Fibroblast of the aortic adventitia (primary cell): ENCODE measurements at regions not wholly inside any gene's neighbourhood (a gene's known extent, or its start where the extent isn't known, plus 50 kb on each side); places are given as distances from the start of the nearest gene placed in this dataset.
A peak's percentile ranks its signal among the peaks of the same experiment; 100 is the strongest.

Experiments
- DNase-seq: peaks from one replicate; pipeline ENCODE4 v3.0.0-alpha.2; 2010; ENCODE audit warnings: low read depth
- H3K4me3 ChIP-seq: 2 replicates; pipeline ENCODE4 v1.5.1; 2011; ENCODE audit warnings: low read depth, mild to moderate bottlenecking, control low read depth, low read length, moderate library complexity
- CTCF ChIP-seq: IDR thresholded peaks from 2 replicates; pipeline ENCODE4 v1.5.1; 2011; ENCODE audit warnings: mild to moderate bottlenecking, low read length, control low read depth, inconsistent platforms; ENCODE audit not compliant: insufficient read depth

- no peak for DNase-seq
- no peak for TF ChIP-seq CTCF
- no peak overlapping the region for H3K4me3 ChIP-seq
Measured at GRCh38 chr13:63299866-63300394, 1884.3 kb upstream of the PCDH20 start.

- no peak overlapping the region for H3K4me3 ChIP-seq
- no peak for DNase-seq
- no peak for TF ChIP-seq CTCF
Measured at GRCh38 chr13:63297163-63297562, 1881.5 kb upstream of the PCDH20 start.

- no peak for DNase-seq
- TF ChIP-seq CTCF = no peak
Measured at GRCh38 chr13:63291701-63292100, 1876.1 kb upstream of the PCDH20 start.

GRCh38 chr13:63288576-63288975 lies 1872.9 kb upstream of the PCDH20 start:
- peak; percentile 0 for DNase-seq
- no peak for TF ChIP-seq CTCF
- no peak overlapping the region for H3K4me3 ChIP-seq

More at GRCh38 chr13:63291701-63292100, 1876.1 kb upstream of the PCDH20 start:
- H3K4me3 ChIP-seq = no peak overlapping the region

- no peak overlapping the region for H3K4me3 ChIP-seq
- TF ChIP-seq CTCF = no peak
- no peak for DNase-seq
Measured at GRCh38 chr13:63287926-63288325, 1872.3 kb upstream of the PCDH20 start.

- no peak for DNase-seq
- no peak for TF ChIP-seq CTCF
- H3K4me3 ChIP-seq = no peak overlapping the region
Measured at GRCh38 chr13:63285426-63285825, 1869.8 kb upstream of the PCDH20 start.

DNA sequence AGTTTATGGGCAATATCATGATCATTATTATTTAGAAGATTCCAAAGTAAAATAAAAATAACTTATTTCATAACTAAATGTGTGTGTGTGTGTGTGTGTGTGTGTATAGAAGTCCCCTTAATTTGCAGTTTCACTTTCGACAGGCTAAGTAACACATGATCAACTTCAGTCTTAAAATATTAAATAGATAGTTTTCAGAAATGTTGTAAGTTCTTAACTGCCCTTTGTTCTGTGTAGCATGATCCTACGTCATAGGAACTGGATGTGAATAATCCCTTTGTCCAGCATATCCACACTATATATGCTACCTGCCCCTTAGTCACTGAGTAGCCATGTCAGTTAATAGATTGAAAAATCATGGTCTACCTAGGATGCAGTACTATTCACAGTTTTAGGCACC lies 1863.5 kb upstream of the PCDH20 start:
- no peak for TF ChIP-seq CTCF
- no peak overlapping the region for H3K4me3 ChIP-seq
- no peak for DNase-seq
